HG02973 (cell line): ENCODE measurements at regions not wholly inside any gene's neighbourhood (a gene's known extent, or its start where the extent isn't known, plus 50 kb on each side); places are given as distances from the start of the nearest gene placed in this dataset.

ENCODE experiments used
- ATAC-seq: cut with Tn5 transposase; IDR thresholded peaks from one replicate; pipeline ENCODE4 v1.9.1; 2021; ENCODE audit warnings: moderate library complexity; ENCODE audit not compliant: unreplicated experiment

DNA sequence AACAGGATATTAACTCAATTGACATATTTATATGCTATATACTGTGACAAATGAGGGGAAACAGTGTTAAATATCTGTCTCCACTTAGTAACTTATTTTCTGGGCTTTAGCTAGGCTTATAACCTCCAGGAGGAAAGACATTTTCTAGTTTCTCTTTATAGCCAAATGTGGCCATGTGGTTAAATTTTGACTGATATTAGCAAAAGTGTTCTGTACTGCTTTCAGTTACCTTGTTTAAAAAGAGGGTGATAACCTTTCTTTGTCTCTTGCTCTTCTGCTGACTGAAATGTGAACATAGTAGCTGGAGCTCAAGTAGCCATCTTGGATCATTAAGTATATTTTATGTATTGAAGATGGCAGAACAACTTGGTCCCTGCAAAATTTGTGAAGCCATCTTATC, 253.7 kb downstream of the PDHA2 start:
- peak; percentile 78 for ATAC-seq

- ATAC-seq: no peak
Observed at GRCh38 chr4:96094183-96094582, 254.3 kb downstream of the PDHA2 start.

DNA sequence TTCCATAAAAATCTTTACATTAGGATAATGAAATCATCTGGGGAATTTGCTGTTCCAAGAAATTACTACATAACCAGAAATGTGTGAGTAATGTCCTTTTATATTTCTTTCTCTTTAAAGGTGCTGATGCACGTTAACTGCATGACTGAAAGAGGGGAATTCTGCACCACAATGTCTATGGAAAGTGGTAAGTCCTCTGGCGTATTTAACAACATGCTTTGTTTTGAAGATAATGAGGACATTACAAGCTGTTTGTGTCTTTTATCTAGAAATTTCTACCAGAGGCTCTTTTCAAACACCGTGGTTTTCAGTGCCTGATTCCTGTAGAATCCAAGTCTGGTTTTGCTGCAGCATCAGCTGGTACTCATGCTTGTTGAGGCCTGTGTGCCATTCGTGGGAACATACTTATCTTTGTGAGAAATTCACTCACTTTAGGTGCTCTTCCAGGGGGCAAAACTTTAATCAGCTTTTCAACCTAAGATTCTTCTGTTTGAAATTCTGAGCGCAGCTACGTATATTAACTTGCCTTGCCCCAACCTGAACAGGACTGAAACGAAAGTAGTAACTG, 257.2 kb downstream of the PDHA2 start:
- ATAC-seq: no peak

- no peak for ATAC-seq
Observed at GRCh38 chr4:96097693-96098092, 257.8 kb downstream of the PDHA2 start.

- ATAC-seq: no peak
Observed at GRCh38 chr4:96099031-96099430, 259.1 kb downstream of the PDHA2 start.

GRCh38 chr4:96102541-96103026, 262.7 kb downstream of the PDHA2 start:
- no peak for ATAC-seq

- no peak for ATAC-seq
Observed at GRCh38 chr4:96103086-96103485, 263.2 kb downstream of the PDHA2 start.

DNA sequence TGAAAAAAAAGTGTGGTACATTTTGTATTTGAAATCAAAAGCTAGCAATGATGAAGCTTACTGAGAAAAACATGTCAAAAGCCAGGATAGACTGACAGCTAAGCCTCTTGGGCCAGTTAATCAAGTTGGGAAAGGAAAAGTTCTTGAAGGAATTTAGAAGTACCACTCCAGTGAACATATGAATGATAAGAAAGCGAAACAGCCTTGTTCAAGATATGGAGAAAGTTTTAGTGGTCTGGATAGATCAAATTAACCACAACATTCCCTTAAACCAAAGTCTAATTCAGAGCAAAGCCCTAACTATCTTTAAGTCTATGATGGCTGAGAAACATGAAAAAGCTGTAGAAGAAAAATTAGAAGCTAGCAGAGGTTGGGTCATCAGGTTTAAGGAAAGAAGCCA, 268.3 kb downstream of the PDHA2 start:
- no peak for ATAC-seq

DNA sequence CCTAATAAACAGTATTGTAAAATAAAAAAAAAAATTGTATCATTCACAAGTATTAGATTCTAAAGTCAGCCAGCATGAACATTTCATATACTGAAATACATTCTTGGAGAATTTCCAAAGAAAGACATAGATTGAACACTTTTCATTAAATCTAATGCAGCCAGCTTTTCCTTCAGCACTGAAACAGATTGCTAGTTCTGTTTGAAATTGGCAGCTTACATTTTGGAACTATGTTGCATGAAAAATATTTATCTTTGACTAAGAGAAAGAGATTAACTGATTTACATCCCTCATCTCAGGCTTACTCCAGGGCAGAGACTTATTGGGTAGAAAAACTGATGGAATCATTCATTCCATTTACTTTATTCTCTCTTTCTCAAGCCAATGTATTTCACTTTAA, 272.7 kb downstream of the PDHA2 start:
- no peak for ATAC-seq

GRCh38 chr4:96120206-96120605, 280.3 kb downstream of the PDHA2 start:
- no peak for ATAC-seq

GRCh38 chr4:96126227-96126626, 286.3 kb downstream of the PDHA2 start:
- ATAC-seq: no peak

DNA sequence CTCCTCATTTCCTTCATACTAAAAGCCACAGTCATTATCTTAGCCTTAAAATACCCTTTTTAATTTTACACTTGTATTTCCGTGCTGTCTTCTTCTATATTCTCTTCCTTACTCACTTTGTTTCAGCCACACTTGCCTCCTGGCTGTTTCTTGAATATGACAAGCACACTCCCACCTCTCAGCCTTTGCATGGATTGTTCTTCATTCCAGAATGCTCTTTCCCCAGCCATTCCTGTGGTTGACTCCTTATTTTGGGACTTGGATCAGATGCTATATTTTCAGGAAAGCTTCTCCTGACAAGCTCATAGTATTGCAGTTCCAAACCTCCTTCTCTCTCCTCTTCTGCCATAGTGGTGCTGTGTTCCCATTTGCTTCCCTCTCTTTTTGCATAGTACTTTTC, 291.3 kb downstream of the PDHA2 start:
- ATAC-seq: no peak

GRCh38 chr4:96134806-96135205, 294.9 kb downstream of the PDHA2 start:
- ATAC-seq: no peak

DNA sequence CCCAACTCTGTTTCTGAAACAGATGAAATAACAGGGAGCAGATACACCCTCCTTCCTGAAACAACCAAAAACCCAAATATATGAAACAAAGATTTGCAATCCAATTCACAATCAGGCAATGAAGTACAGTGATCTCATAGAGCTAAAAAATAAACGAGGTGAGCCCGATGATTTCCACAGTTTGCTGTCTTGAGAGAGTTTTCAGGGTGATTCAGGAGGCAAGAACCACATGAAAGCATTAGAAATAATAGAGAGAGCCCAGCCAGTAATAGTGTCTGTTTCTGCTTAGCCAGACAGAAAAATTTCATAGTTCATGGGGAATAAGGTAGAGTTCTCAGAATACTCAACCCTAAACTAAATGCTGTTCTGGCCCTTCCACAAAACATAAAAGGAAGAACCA, 296.2 kb downstream of the PDHA2 start:
- ATAC-seq: no peak

DNA sequence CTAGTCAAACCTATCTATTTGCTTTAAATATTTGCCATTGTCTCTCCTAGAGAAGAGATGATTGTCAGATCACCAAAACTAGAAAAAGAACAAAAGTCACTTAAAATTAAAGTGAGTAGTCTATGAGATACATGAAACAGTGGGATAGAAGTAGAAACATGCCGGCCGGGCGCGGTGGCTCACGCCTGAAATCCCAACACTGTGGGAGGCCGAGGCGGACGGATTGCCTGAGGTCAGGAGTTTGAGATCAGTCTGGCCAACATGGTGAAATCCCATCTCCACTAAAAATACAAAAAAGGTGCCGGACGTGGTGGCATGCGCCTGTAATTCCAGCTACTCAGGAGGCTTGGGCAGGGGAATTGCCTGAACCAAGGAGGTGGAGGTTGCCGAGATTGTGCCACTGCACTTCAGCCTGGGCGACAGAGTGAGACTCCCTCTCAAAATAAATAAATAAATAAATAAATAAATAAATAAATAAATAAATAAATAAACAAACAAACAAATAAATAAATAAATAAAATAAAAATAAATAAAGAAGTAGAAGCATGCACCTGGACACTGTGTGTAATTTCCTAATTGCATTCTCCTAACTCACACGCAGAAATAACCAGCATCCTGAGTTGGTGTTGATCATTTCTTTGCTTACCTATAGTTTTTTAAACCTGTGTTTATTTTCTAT, 299.5 kb downstream of the PDHA2 start:
- no peak for ATAC-seq

DNA sequence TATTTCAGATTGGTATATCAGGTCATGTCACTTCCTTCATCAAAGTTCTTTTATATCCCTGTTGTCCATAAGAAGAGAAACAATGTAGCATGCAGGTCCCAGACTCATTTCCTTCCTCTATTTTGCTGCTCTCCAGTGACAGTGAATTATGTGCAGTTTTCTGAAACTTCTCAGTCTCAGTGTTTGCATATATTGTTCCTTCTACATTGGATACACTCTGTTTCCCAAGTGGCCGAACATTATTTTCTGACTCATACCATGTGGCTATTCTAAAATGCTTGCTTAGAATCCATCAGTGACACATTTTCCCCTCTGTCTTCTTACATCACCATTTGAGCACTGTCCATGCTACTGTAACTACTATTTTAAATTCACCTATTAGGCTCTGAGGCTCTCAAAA, 305.7 kb downstream of the PDHA2 start:
- ATAC-seq: no peak

DNA sequence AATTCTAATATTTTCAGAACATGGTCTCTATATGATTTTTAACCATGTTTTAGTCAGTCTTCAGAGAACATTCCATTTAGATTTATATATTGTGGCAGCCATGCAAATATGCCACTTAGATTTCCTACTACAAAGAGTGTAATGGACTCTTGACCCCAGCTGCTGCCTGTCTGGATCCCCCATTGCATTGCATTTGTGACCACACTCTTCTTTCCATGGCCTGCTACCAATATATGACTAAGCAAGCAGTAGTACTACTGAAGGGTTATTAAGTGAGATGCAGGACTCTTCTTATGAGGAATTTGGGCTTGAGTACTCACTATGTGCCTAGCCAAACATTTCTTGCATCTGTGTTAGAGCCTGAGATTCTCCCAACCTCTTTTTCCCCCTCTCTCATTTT, 306.8 kb downstream of the PDHA2 start:
- ATAC-seq: no peak

DNA sequence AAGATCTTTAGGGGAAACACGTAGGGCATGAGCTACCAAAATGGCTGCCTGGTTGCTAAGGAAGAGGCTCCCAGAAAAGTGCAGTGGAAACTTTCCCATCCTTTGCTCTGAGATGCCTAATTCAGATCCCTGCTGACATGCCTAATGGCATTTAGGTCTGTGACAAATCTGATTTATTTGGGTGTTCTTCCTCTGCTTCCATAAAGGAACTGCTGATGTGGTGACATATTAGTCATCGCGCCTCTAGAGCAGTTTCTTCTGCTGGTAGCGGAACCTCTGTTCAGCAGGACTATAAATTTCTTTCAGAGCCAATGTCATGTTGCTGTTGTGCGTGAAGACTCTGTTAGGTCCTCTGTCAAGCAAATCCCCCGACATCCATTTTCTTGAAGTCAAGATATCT, 310.0 kb downstream of the PDHA2 start:
- ATAC-seq: no peak

GRCh38 chr4:96150466-96150865, 310.6 kb downstream of the PDHA2 start:
- ATAC-seq: no peak

GRCh38 chr4:96152824-96153223, 312.9 kb downstream of the PDHA2 start:
- no peak for ATAC-seq

- no peak for ATAC-seq
Observed at GRCh38 chr4:96154676-96155075, 314.8 kb downstream of the PDHA2 start.

DNA sequence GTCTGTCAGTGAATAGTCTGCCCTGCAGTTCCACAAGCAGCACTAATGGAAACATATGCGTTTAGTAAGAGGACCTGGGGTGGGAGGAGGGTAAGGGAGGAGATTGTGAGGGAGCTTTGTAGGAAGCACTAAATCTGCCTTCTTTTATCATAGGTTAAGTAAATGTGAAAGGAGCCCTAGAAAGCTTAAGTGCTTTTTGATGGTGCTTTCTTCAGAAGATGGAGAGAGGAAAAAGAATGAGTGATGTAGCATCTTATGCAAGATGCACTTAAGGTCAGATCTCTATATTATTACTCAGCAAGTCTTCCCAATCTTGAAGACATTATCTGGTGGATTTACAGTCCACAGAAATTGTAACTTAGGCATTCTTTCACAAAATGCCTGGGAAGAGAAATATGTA, 322.7 kb downstream of the PDHA2 start:
- no peak for ATAC-seq

DNA sequence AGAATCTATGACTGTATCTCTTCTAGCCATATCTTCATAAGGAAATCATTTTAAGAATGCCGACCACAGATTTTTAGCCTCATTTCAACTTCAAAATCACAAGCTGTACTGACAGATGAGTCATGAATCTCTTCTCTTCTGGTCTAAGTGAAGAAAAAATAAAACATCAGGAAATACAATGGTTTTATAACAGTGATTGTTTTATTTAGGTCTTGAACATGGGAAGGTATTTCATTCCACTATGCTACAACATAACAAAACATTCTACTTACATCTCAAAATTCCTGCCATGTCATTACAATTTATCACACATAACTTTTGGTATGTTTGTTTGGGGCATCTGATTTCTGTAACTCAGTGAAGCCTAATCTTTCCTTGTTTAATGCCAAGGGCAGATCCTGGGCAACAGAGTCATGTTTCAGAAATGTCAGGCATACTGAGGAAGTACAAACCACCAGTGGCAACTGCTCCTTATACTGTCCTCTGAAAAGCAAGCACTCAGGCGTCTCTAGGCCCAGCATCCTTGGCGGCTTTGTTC, 325.0 kb downstream of the PDHA2 start:
- no peak for ATAC-seq
